ENCODE measurements at regions not wholly inside any gene's neighbourhood (a gene's known extent, or its start where the extent isn't known, plus 50 kb on each side); places are given as distances from the start of the nearest gene placed in this dataset.
A peak's percentile ranks its signal among the peaks of the same experiment; 100 is the strongest.
"Not testable (repeated sequence)": the region's sequence is repeated elsewhere in the genome, so short reads cannot be mapped to it uniquely, and the experiment has no call there.

GRCh38 chr5:167296661-167297060 is 994.8 kb upstream of the WWC1 start:
- Mint-ChIP-seq H3K9me3 (peaks cover 2 to 20% (median 8%) of the 10 kb centered on the region in 3 donors), H3K4me3 (no peak overlapping the region), H3K27ac (no peak overlapping the region), H3K36me3 (no peaks in the 10 kb centered on the region), H3K4me1 (no peaks in the 10 kb centered on the region), H3K27me3 (no peaks in the 10 kb centered on the region)

GRCh38 chr5:167299861-167300260 is 991.6 kb upstream of the WWC1 start:
- Mint-ChIP-seq H3K9me3 (peaks cover 2 to 11% (median 5%) of the 10 kb centered on the region in 3 donors), H3K4me3 (peak overlapping the region in 1 of 4 donors; percentile 4)
- H3K36me3 Mint-ChIP-seq, H3K27ac Mint-ChIP-seq, H3K27me3 Mint-ChIP-seq, H3K4me1 Mint-ChIP-seq: not testable (repeated sequence)

GRCh38 chr5:167303582-167303981 is 987.9 kb upstream of the WWC1 start:
- H3K27ac Mint-ChIP-seq, result no peak overlapping the region
- H3K4me3 Mint-ChIP-seq, result no peak overlapping the region
- H3K36me3 Mint-ChIP-seq, result no peaks in the 10 kb centered on the region
- H3K27me3 Mint-ChIP-seq, result no peaks in the 10 kb centered on the region
- no peaks in the 10 kb centered on the region for H3K4me1 Mint-ChIP-seq
- H3K9me3 Mint-ChIP-seq, result peaks cover 2 to 11% (median 3%) of the 10 kb centered on the region in 3 donors

- Mint-ChIP-seq H3K36me3 (no peaks in the 10 kb centered on the region), H3K4me3 (no peak overlapping the region), H3K9me3 (peaks cover 0 to 6% (median 1%) of the 10 kb centered on the region in 3 donors), H3K27me3 (no peaks in the 10 kb centered on the region), H3K27ac (no peak overlapping the region), H3K4me1 (no peaks in the 10 kb centered on the region)
These were observed 986.5 kb upstream of the WWC1 start for GRCh38 chr5:167304834-167305469.

- peaks cover 0 to 1% (median 0%) of the 10 kb centered on the region in 3 donors for H3K9me3 Mint-ChIP-seq
- no peaks in the 10 kb centered on the region for H3K4me1 Mint-ChIP-seq
- no peak overlapping the region for H3K4me3 Mint-ChIP-seq
- H3K27me3 Mint-ChIP-seq, result no peaks in the 10 kb centered on the region
- H3K36me3 Mint-ChIP-seq, result no peaks in the 10 kb centered on the region
- H3K27ac Mint-ChIP-seq, result no peak overlapping the region
These were observed 985.7 kb upstream of the WWC1 start for GRCh38 chr5:167305591-167306213.

- H3K9me3 Mint-ChIP-seq, result peaks cover 0 to 1% (median 0%) of the 10 kb centered on the region in 3 donors
- no peaks in the 10 kb centered on the region for H3K36me3 Mint-ChIP-seq
- no peak overlapping the region for H3K4me3 Mint-ChIP-seq
- H3K27ac Mint-ChIP-seq, result no peak overlapping the region
- no peaks in the 10 kb centered on the region for H3K27me3 Mint-ChIP-seq
- H3K4me1 Mint-ChIP-seq, result no peaks in the 10 kb centered on the region
These were observed 984.4 kb upstream of the WWC1 start for GRCh38 chr5:167307042-167307441.

GRCh38 chr5:167308466-167308865 is 983.0 kb upstream of the WWC1 start:
- no peaks in the 10 kb centered on the region for H3K4me1 Mint-ChIP-seq

GRCh38 chr5:167309941-167310517 is 981.4 kb upstream of the WWC1 start:
- Mint-ChIP-seq H3K4me3 (no peak overlapping the region), H3K4me1 (no peaks in the 10 kb centered on the region), H3K9me3 (no peaks in the 10 kb centered on the region), H3K27me3 (no peaks in the 10 kb centered on the region), H3K36me3 (no peaks in the 10 kb centered on the region), H3K27ac (no peak overlapping the region)

More at GRCh38 chr5:167308466-167308865, 983.0 kb upstream of the WWC1 start:
- Mint-ChIP-seq H3K27me3 (no peaks in the 10 kb centered on the region), H3K27ac (no peak overlapping the region), H3K9me3 (no peaks in the 10 kb centered on the region), H3K4me3 (no peak overlapping the region), H3K36me3 (no peaks in the 10 kb centered on the region)

GRCh38 chr5:167311340-167311739 is 980.1 kb upstream of the WWC1 start:
- H3K36me3 Mint-ChIP-seq, result no peaks in the 10 kb centered on the region
- no peak overlapping the region for H3K27ac Mint-ChIP-seq
- H3K27me3 Mint-ChIP-seq, result no peaks in the 10 kb centered on the region
- H3K9me3 Mint-ChIP-seq, result no peaks in the 10 kb centered on the region
- no peaks in the 10 kb centered on the region for H3K4me1 Mint-ChIP-seq
- H3K4me3 Mint-ChIP-seq, result no peak overlapping the region

- Mint-ChIP-seq H3K4me3 (no peak overlapping the region), H3K36me3 (no peaks in the 10 kb centered on the region), H3K27me3 (no peaks in the 10 kb centered on the region), H3K27ac (peak overlapping the region in 1 of 3 donors; percentile 57), H3K4me1 (peaks cover 0 to 1% (median 0%) of the 10 kb centered on the region in 3 donors), H3K9me3 (no peaks in the 10 kb centered on the region)
These were observed 979.2 kb upstream of the WWC1 start for GRCh38 chr5:167312225-167312624.

- Mint-ChIP-seq H3K4me3 (no peak overlapping the region), H3K4me1 (peaks cover 0 to 1% (median 0%) of the 10 kb centered on the region in 3 donors), H3K27ac (no peak overlapping the region), H3K27me3 (no peaks in the 10 kb centered on the region), H3K36me3 (no peaks in the 10 kb centered on the region), H3K9me3 (peaks cover 0 to 5% (median 2%) of the 10 kb centered on the region in 3 donors)
These were observed 975.7 kb upstream of the WWC1 start for GRCh38 chr5:167315762-167316161.

GRCh38 chr5:167317884-167318283 is 973.6 kb upstream of the WWC1 start:
- H3K27me3 Mint-ChIP-seq, result no peaks in the 10 kb centered on the region
- peaks cover 0 to 5% (median 4%) of the 10 kb centered on the region in 3 donors for H3K9me3 Mint-ChIP-seq
- peaks cover 0 to 1% (median 0%) of the 10 kb centered on the region in 3 donors for H3K4me1 Mint-ChIP-seq
- H3K4me3 Mint-ChIP-seq, result no peak overlapping the region
- H3K36me3 Mint-ChIP-seq, result no peaks in the 10 kb centered on the region
- no peak overlapping the region for H3K27ac Mint-ChIP-seq

- H3K27me3 Mint-ChIP-seq, result no peaks in the 10 kb centered on the region
- no peaks in the 10 kb centered on the region for H3K36me3 Mint-ChIP-seq
- peaks cover 0 to 5% (median 4%) of the 10 kb centered on the region in 3 donors for H3K9me3 Mint-ChIP-seq
- no peak overlapping the region for H3K27ac Mint-ChIP-seq
- H3K4me1 Mint-ChIP-seq, result peaks cover 0 to 1% (median 0%) of the 10 kb centered on the region in 3 donors
- no peak overlapping the region for H3K4me3 Mint-ChIP-seq
These were observed 972.2 kb upstream of the WWC1 start for GRCh38 chr5:167319243-167319642.

GRCh38 chr5:167320019-167320418 is 971.4 kb upstream of the WWC1 start:
- Mint-ChIP-seq H3K36me3 (no peaks in the 10 kb centered on the region), H3K4me3 (no peak overlapping the region), H3K27ac (no peak overlapping the region), H3K4me1 (peaks cover 0 to 1% (median 0%) of the 10 kb centered on the region in 3 donors), H3K27me3 (no peaks in the 10 kb centered on the region), H3K9me3 (peaks cover 0 to 5% (median 4%) of the 10 kb centered on the region in 3 donors)

GRCh38 chr5:167332309-167332708 is 959.1 kb upstream of the WWC1 start:
- Mint-ChIP-seq H3K36me3 (no peaks in the 10 kb centered on the region), H3K4me1 (no peaks in the 10 kb centered on the region), H3K4me3 (no peak overlapping the region), H3K27ac (no peak overlapping the region), H3K9me3 (peaks cover 3 to 20% (median 19%) of the 10 kb centered on the region in 3 donors), H3K27me3 (no peaks in the 10 kb centered on the region)

- H3K9me3 Mint-ChIP-seq, result peaks cover 4 to 19% (median 15%) of the 10 kb centered on the region in 3 donors
- H3K27me3 Mint-ChIP-seq, result no peaks in the 10 kb centered on the region
- H3K4me1 Mint-ChIP-seq, result no peaks in the 10 kb centered on the region
- H3K4me3 Mint-ChIP-seq, result no peak overlapping the region
- no peak overlapping the region for H3K27ac Mint-ChIP-seq
- no peaks in the 10 kb centered on the region for H3K36me3 Mint-ChIP-seq
These were observed 955.3 kb upstream of the WWC1 start for GRCh38 chr5:167336161-167336560.

Data from IgD-negative memory B cell (primary cell).